CD4-positive, alpha-beta memory T cell (primary cell): ENCODE measurements at regions not wholly inside any gene's neighbourhood (a gene's known extent, or its start where the extent isn't known, plus 50 kb on each side); places are given as distances from the start of the nearest gene placed in this dataset.
"Not testable (repeated sequence)": the region's sequence is repeated elsewhere in the genome, so short reads cannot be mapped to it uniquely, and the experiment has no call there.

Experiments used
- CTCF ChIA-PET: fragments of 350-600 bp; sonication (Branson Sonifier 250); formaldehyde crosslinking; loops from one replicate; lab custom pipeline; 2021; ENCODE audit warnings: inconsistent platforms; ENCODE audit not compliant: partially characterized antibody; lab: Charles Lee
- POLR2A ChIA-PET: fragments of 350-600 bp; sonication (Branson Sonifier 250); formaldehyde crosslinking; loops from one replicate; lab custom pipeline; 2021; ENCODE audit not compliant: partially characterized antibody; lab: Charles Lee
- DNase-seq, 5 donors: peaks; one replicate each; pipeline versions ENCODE4 v3.0.0 to v3.0.0-alpha.2; 2020 to 2022; ENCODE audit warnings: mixed read lengths in 1 of 5
- H3K27ac ChIP-seq: one replicate; pipeline ENCODE4 v1.7.0; 2013; ENCODE audit warnings: low read depth, low read length
- H3K27me3 ChIP-seq: 2 replicates; pipeline ENCODE4 v1.7.0; 2013; ENCODE audit warnings: mild to moderate bottlenecking, low read length, moderate library complexity; ENCODE audit not compliant: insufficient read depth
- H3K36me3 ChIP-seq: 2 replicates; pipeline ENCODE4 v1.7.0; 2013; ENCODE audit warnings: mild to moderate bottlenecking, low read length, moderate library complexity; ENCODE audit not compliant: insufficient read depth
- H3K4me1 ChIP-seq: 2 replicates; pipeline ENCODE4 v1.7.0; 2013; ENCODE audit warnings: mild to moderate bottlenecking, low read length, moderate library complexity; ENCODE audit not compliant: insufficient read depth
- H3K4me3 ChIP-seq, 2 donors: one replicate each; pipeline ENCODE4 v1.7.0; 2013; ENCODE audit warnings: low read length in 2 of 2, mild to moderate bottlenecking in 1 of 2
- H3K9me3 ChIP-seq, 2 donors: one replicate each; pipeline ENCODE4 v1.7.0; 2013; ENCODE audit warnings: low read length in 2 of 2, control low read depth in 1 of 2; ENCODE audit not compliant: control insufficient read depth in 1 of 2
- H3K27ac Mint-ChIP-seq, 7 donors: one replicate each; pipeline ENCODE4 v1.8.0; 2020 to 2021; ENCODE audit warnings: mixed read lengths in 7 of 7, mild to moderate bottlenecking in 6 of 7, inconsistent platforms in 3 of 7, moderate library complexity in 3 of 7
- H3K27me3 Mint-ChIP-seq, 2 donors: one replicate each; pipeline ENCODE4 v1.8.0; 2020 to 2021; ENCODE audit warnings: mixed read lengths in 2 of 2
- H3K36me3 Mint-ChIP-seq, 2 donors: one replicate each; pipeline ENCODE4 v1.8.0; 2020 to 2021; ENCODE audit warnings: mixed read lengths in 2 of 2, inconsistent platforms in 1 of 2, mild to moderate bottlenecking in 1 of 2
- H3K4me1 Mint-ChIP-seq, 4 donors: one replicate each; pipeline ENCODE4 v1.8.0; 2020 to 2021; ENCODE audit warnings: mixed read lengths in 4 of 4, mild to moderate bottlenecking in 1 of 4
- H3K4me3 Mint-ChIP-seq, 8 donors: one replicate each; pipeline ENCODE4 v1.8.0; 2020 to 2021; ENCODE audit warnings: mixed read lengths in 8 of 8, mild to moderate bottlenecking in 7 of 8, moderate library complexity in 6 of 8, inconsistent platforms in 3 of 8
- H3K9me3 Mint-ChIP-seq, 8 donors: one replicate each; pipeline ENCODE4 v1.8.0; 2020 to 2021; ENCODE audit warnings: mixed read lengths in 8 of 8, mild to moderate bottlenecking in 5 of 8, inconsistent platforms in 3 of 8, moderate library complexity in 1 of 8
- intact Hi-C: fragments of 100-400 bp; cut with micrococcal nuclease; formaldehyde crosslinking; loops from one replicate; pipeline ENCODE4 v1.15.1; 2023

DNA sequence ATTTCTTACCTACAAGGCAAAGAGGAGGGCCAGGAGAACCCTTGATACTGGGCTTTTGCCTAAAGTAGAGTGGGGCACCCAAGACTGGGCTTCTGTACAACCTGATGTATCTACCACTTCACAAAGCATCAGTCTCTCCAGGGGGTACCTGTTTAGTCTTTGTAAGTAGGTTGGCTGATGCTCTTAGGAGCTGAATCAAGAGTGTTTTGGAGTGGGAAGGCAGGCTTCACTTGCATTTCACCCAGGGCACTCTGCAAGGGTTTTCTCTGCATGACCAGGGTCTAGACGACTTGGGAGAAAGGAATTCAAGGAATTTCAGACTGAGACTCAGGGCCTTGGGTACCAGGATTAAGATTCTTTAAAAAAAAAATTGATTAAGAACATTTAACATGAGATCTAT is 361.5 kb downstream of the RFC3 start:
- Histone ChIP-seq H3K27ac (no peak overlapping the region), H3K36me3 (no peaks in the 10 kb centered on the region), H3K4me1 (no peaks in the 10 kb centered on the region), H3K9me3 (no peaks in the 10 kb centered on the region), H3K4me3 (no peak overlapping the region), H3K27me3 (no peaks in the 10 kb centered on the region)
- DNase-seq: no peak
- ChIA-PET POLR2A (no interaction called here), CTCF (no interaction called here)
- H3K27me3 Mint-ChIP-seq: peaks cover 0 to 6% of the 10 kb centered on the region in 2 donors
- no peak overlapping the region for H3K27ac Mint-ChIP-seq
- H3K36me3 Mint-ChIP-seq: no peaks in the 10 kb centered on the region
- intact Hi-C loops: no loop called here
- H3K9me3 Mint-ChIP-seq: peaks cover 0 to 6% (median 0%) of the 10 kb centered on the region in 8 donors
- H3K4me3 Mint-ChIP-seq: no peak overlapping the region
- H3K4me1 Mint-ChIP-seq: no peaks in the 10 kb centered on the region

DNA sequence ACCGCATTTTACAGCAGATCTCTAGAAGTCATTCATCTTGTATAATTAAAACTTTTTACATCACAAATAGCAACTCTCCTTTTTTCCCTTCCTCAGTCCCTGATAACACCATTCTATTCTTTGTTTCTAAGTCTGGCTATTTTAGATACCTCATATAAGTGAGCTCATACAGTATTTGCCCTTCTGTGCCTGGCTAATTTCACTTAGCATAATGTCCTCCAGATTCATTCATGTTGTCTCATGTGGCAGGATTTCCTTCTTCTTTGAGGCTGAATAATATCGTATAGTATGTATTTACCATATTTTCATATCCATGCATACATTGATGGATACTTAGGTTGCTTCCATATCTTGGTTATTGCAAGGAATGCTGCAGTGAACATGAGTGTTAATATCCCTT is 362.0 kb downstream of the RFC3 start:
- CTCF ChIA-PET: no interaction called here
- Histone ChIP-seq H3K4me1 (no peaks in the 10 kb centered on the region), H3K4me3 (no peak overlapping the region), H3K27ac (no peak overlapping the region), H3K36me3 (no peaks in the 10 kb centered on the region), H3K9me3 (no peaks in the 10 kb centered on the region), H3K27me3 (no peaks in the 10 kb centered on the region)
- H3K27me3 Mint-ChIP-seq: peaks cover 0 to 6% of the 10 kb centered on the region in 2 donors
- H3K4me1 Mint-ChIP-seq: no peaks in the 10 kb centered on the region
- H3K9me3 Mint-ChIP-seq: peaks cover 0 to 6% (median 0%) of the 10 kb centered on the region in 8 donors
- H3K4me3 Mint-ChIP-seq: no peak overlapping the region
- H3K27ac Mint-ChIP-seq: no peak overlapping the region
- DNase-seq: no peak
- intact Hi-C loops: no loop called here
- no peaks in the 10 kb centered on the region for H3K36me3 Mint-ChIP-seq
- POLR2A ChIA-PET: no interaction called here

GRCh38 chr13:34181256-34181655 is 363.3 kb downstream of the RFC3 start:
- DNase-seq, CTCF ChIA-PET, intact Hi-C loops, H3K27me3 Mint-ChIP-seq, H3K27me3 ChIP-seq, H3K4me3 ChIP-seq, POLR2A ChIA-PET, H3K27ac Mint-ChIP-seq, H3K36me3 Mint-ChIP-seq, H3K9me3 Mint-ChIP-seq, H3K27ac ChIP-seq, H3K4me3 Mint-ChIP-seq, H3K4me1 Mint-ChIP-seq, H3K9me3 ChIP-seq, H3K36me3 ChIP-seq, H3K4me1 ChIP-seq: not testable (repeated sequence)

- Mint-ChIP-seq H3K27ac (no peak overlapping the region), H3K36me3 (no peaks in the 10 kb centered on the region), H3K27me3 (peaks cover 0 to 2% of the 10 kb centered on the region in 2 donors), H3K4me1 (no peaks in the 10 kb centered on the region), H3K9me3 (peaks cover 0 to 18% (median 8%) of the 10 kb centered on the region in 8 donors), H3K4me3 (no peak overlapping the region)
- no peak overlapping the region for H3K27ac ChIP-seq
- intact Hi-C loops: no loop called here
- no peaks in the 10 kb centered on the region for H3K4me1 ChIP-seq
- no peak overlapping the region for H3K4me3 ChIP-seq
- no peaks in the 10 kb centered on the region for H3K36me3 ChIP-seq
- ChIA-PET CTCF (no interaction called here), POLR2A (no interaction called here)
- no peaks in the 10 kb centered on the region for H3K27me3 ChIP-seq
- no peaks in the 10 kb centered on the region for H3K9me3 ChIP-seq
- DNase-seq: no peak
These were observed 372.0 kb downstream of the RFC3 start for GRCh38 chr13:34189946-34190345.

DNA sequence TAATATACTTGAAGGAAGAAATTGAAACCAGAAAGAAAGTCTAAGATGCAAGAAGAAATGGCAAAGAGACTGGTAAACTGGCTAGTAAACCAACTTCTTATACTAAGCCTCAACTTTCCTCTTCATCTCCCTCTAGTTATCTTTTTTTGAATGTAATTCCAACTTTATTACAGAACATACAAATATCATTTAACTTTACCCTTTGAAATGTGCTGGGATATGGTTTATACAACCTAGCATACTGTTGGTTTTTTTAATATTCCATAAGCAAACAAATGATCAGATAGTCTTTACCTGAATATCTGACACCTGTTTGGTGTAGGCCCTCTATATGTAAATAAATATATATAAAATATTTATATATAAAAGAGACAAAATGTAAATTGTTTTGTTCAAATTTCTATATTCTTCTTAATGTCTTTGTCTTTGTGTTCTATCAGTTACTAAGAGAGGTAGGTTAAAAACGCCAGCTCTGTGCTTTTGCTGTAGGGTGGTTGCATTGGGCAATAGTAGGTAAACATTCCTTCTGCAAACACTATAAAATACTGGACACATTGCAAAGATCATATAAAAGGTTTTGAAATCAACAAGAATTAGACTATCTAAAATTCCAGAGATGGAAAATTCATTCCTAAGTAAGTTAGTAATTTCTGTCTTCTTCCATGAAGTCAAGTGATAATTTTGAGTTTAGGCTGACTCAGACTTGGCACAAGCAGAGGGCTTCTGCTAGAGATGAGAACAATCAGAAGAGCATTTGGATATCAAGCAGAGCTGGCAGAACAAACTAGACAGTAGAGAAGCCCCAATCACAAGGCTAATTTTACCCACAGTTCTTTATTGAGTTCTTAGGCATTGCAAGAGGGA is 383.3 kb downstream of the RFC3 start:
- intact Hi-C loops: no loop called here
- ChIA-PET CTCF (no interaction called here), POLR2A (no interaction called here)
- Mint-ChIP-seq H3K36me3 (no peaks in the 10 kb centered on the region), H3K27me3 (no peaks in the 10 kb centered on the region), H3K4me3 (no peak overlapping the region), H3K4me1 (no peaks in the 10 kb centered on the region), H3K9me3 (peaks cover 0 to 4% (median 3%) of the 10 kb centered on the region in 8 donors), H3K27ac (peak overlapping the region in 1 of 7 donors; percentile 11)
- Histone ChIP-seq H3K9me3 (no peaks in the 10 kb centered on the region), H3K4me3 (no peak overlapping the region), H3K36me3 (no peaks in the 10 kb centered on the region), H3K27ac (no peak overlapping the region), H3K4me1 (no peaks in the 10 kb centered on the region), H3K27me3 (no peaks in the 10 kb centered on the region)
- no peak for DNase-seq

GRCh38 chr13:34207334-34207733 is 389.4 kb downstream of the RFC3 start:
- H3K27ac ChIP-seq: no peak overlapping the region
- no peaks in the 10 kb centered on the region for H3K4me1 ChIP-seq
- ChIA-PET POLR2A (no interaction called here), CTCF (no interaction called here)
- DNase-seq: no peak
- H3K4me3 ChIP-seq: no peak overlapping the region
- H3K36me3 ChIP-seq: no peaks in the 10 kb centered on the region
- H3K27me3 ChIP-seq: no peaks in the 10 kb centered on the region
- Mint-ChIP-seq H3K27me3 (no peaks in the 10 kb centered on the region), H3K4me3 (no peak overlapping the region), H3K4me1 (no peaks in the 10 kb centered on the region), H3K9me3 (peaks cover 0 to 3% (median 0%) of the 10 kb centered on the region in 8 donors), H3K27ac (no peak overlapping the region), H3K36me3 (no peaks in the 10 kb centered on the region)
- H3K9me3 ChIP-seq: no peaks in the 10 kb centered on the region
- intact Hi-C loops: no loop called here

GRCh38 chr13:34207872-34208271 is 389.9 kb downstream of the RFC3 start:
- no peak overlapping the region for H3K27ac Mint-ChIP-seq
- no peak for DNase-seq
- no peak overlapping the region for H3K4me3 ChIP-seq
- H3K27me3 Mint-ChIP-seq: no peaks in the 10 kb centered on the region
- intact Hi-C loops: no loop called here
- ChIA-PET POLR2A (no interaction called here), CTCF (no interaction called here)
- peak overlapping the region in 1 of 8 donors; percentile 46 for H3K4me3 Mint-ChIP-seq
- no peaks in the 10 kb centered on the region for H3K4me1 Mint-ChIP-seq
- H3K36me3 Mint-ChIP-seq: no peaks in the 10 kb centered on the region
- no peaks in the 10 kb centered on the region for H3K9me3 ChIP-seq
- no peaks in the 10 kb centered on the region for H3K27me3 ChIP-seq
- peaks cover 0 to 3% (median 0%) of the 10 kb centered on the region in 8 donors for H3K9me3 Mint-ChIP-seq
- H3K36me3 ChIP-seq: no peaks in the 10 kb centered on the region
- no peak overlapping the region for H3K27ac ChIP-seq
- H3K4me1 ChIP-seq: no peaks in the 10 kb centered on the region
